HUDEP-2 (cell line): ENCODE measurements at regions not wholly inside any gene's neighbourhood (a gene's known extent, or its start where the extent isn't known, plus 50 kb on each side); places are given as distances from the start of the nearest gene placed in this dataset.
"Not testable (repeated sequence)": the region's sequence is repeated elsewhere in the genome, so short reads cannot be mapped to it uniquely, and the experiment has no call there.

Source experiments
- DNase-seq, 76 experiments: peaks; one replicate each; lab custom pipeline; 2025; ENCODE audit not compliant: unreplicated experiment in 76 of 76; lab: John Stamatoyannopoulos, UW

- no peak for DNase-seq
Measured at GRCh38 chr2:239834143-239834542, 191.0 kb downstream of the NDUFA10 start.

GRCh38 chr2:239833269-239834109 lies 191.7 kb downstream of the NDUFA10 start:
- no peak for DNase-seq

GRCh38 chr2:239832490-239833268 lies 192.5 kb downstream of the NDUFA10 start:
- no peak for DNase-seq

GRCh38 chr2:239831861-239832489 lies 193.2 kb downstream of the NDUFA10 start:
- peak in 9 of 76 experiments; percentile 1 to 23 (median 12) for DNase-seq

- no peak for DNase-seq
Measured at GRCh38 chr2:239831001-239831731, 194.0 kb downstream of the NDUFA10 start.

- no peak for DNase-seq
Measured at GRCh38 chr2:239830121-239831000, 194.8 kb downstream of the NDUFA10 start.

- no peak for DNase-seq
Measured at GRCh38 chr2:239829326-239829725, 195.8 kb downstream of the NDUFA10 start.

- DNase-seq, result not testable (repeated sequence)
Measured at GRCh38 chr2:239828973-239829275, 196.2 kb downstream of the NDUFA10 start.

GRCh38 chr2:239828192-239828972 lies 196.8 kb downstream of the NDUFA10 start:
- DNase-seq, result no peak

- DNase-seq, result no peak
Measured at GRCh38 chr2:239827523-239827890, 197.6 kb downstream of the NDUFA10 start.

- DNase-seq, result no peak
Measured at GRCh38 chr2:239826786-239827522, 198.2 kb downstream of the NDUFA10 start.

- DNase-seq, result no peak
Measured at GRCh38 chr2:239826376-239826775, 198.8 kb downstream of the NDUFA10 start.

- DNase-seq, result no peak
Measured at GRCh38 chr2:239825705-239825979, 199.5 kb downstream of the NDUFA10 start.

GRCh38 chr2:239824866-239825704 lies 200.1 kb downstream of the NDUFA10 start:
- no peak for DNase-seq

GRCh38 chr2:239824046-239824694 lies 201.0 kb downstream of the NDUFA10 start:
- DNase-seq, result peak in 3 of 76 experiments; percentile 2 to 14 (median 3)

- peak in 24 of 76 experiments; percentile 3 to 70 (median 24) for DNase-seq
Measured at GRCh38 chr2:239822146-239822831, 202.9 kb downstream of the NDUFA10 start.

- DNase-seq, result no peak
Measured at GRCh38 chr2:239821694-239822075, 203.5 kb downstream of the NDUFA10 start.
